ENCODE measurements at regions not wholly inside any gene's neighbourhood (a gene's known extent, or its start where the extent isn't known, plus 50 kb on each side); places are given as distances from the start of the nearest gene placed in this dataset.

GRCh38 chr7:66453340-66453739, 175.3 kb upstream of the KCTD7 start:
- no peak for TF ChIP-seq POLR2A (IDR thresholded peaks at IDR 0.05; ENCODE audit: low read depth, low read length)
- TF ChIP-seq POLR2AphosphoS5 (IDR thresholded peaks at IDR 0.05; ENCODE audit: low read depth, low read length), result no peak
- no peak for TF ChIP-seq TAF1 (IDR thresholded peaks at IDR 0.05; ENCODE audit: low read depth, low read length)
- no peak for TF ChIP-seq PAX5 (IDR thresholded peaks at IDR 0.05; ENCODE audit: insufficient read depth, low read length, severe bottlenecking)
- TF ChIP-seq SPI1 (IDR thresholded peaks at IDR 0.05; ENCODE audit: low read depth, low read length), result no peak

Measured in GM12891 (cell line).